PC-9 (cell line): ENCODE measurements at regions not wholly inside any gene's neighbourhood (a gene's known extent, or its start where the extent isn't known, plus 50 kb on each side); places are given as distances from the start of the nearest gene placed in this dataset.

Source experiments
- BruUV-seq: library from RNA; stranded (reverse); fragments of 400-500 nt; replicated peaks from 2 replicates; lab custom pipeline; 2021; lab: Mats Ljungman, UMichigan
- CTCF ChIA-PET: fragments of 300-600 bp; sonication (Branson Sonifier 250); formaldehyde crosslinking; loops from one replicate; lab custom pipeline; 2022; ENCODE audit warnings: antibody characterized with exemption; lab: Charles Lee
- POLR2A ChIA-PET: fragments of 300-600 bp; sonication (Branson Sonifier 250); formaldehyde crosslinking; loops from one replicate; lab custom pipeline; 2022; ENCODE audit warnings: antibody characterized with exemption; ENCODE audit not compliant: unreplicated experiment; lab: Charles Lee
- DNase-seq, 2 experiments: peaks; one replicate each; pipeline versions ENCODE4 v3.0.0 to v3.0.0-alpha.2; 2015 to 2022; ENCODE audit warnings: mixed read lengths in 1 of 2
- H2AFZ ChIP-seq: fragments of 200-600 bp; sonication (generic); 2 replicates; pipeline ENCODE4 v1.8.1; 2017; ENCODE audit warnings: antibody characterized with exemption
- H3F3A ChIP-seq: fragments of 200-600 bp; sonication (generic); 2 replicates; pipeline ENCODE4 v1.8.1; 2017; ENCODE audit warnings: antibody characterized with exemption, mild to moderate bottlenecking, low read depth; ENCODE audit not compliant: insufficient read depth
- H3K27ac ChIP-seq: fragments of 200-600 bp; sonication (generic); 2 replicates; pipeline ENCODE4 v1.6.1; 2016; ENCODE audit warnings: mixed run types
- H3K27me3 ChIP-seq: fragments of 200-600 bp; sonication (generic); 2 replicates; pipeline ENCODE4 v1.6.1; 2016; ENCODE audit warnings: low read depth, mixed run types; ENCODE audit not compliant: insufficient read depth
- H3K36me3 ChIP-seq: fragments of 200-600 bp; sonication (generic); 2 replicates; pipeline ENCODE4 v1.6.1; 2016; ENCODE audit warnings: low read depth, mixed run types
- H3K4me1 ChIP-seq: fragments of 200-600 bp; sonication (generic); replicated peaks from 2 replicates; pipeline ENCODE4 v1.6.1; 2016; ENCODE audit warnings: mixed run types; ENCODE audit not compliant: insufficient read depth
- H3K4me2 ChIP-seq: fragments of 200-600 bp; sonication (generic); 2 replicates; pipeline ENCODE4 v1.6.1; 2017; ENCODE audit warnings: mixed run types
- H3K4me3 ChIP-seq: fragments of 200-600 bp; sonication (generic); 2 replicates; pipeline ENCODE4 v1.6.1; 2016; ENCODE audit warnings: mixed run types
- H3K79me2 ChIP-seq: fragments of 200-600 bp; sonication (generic); 2 replicates; pipeline ENCODE4 v1.6.1; 2017; ENCODE audit warnings: low read depth, mixed run types
- H3K9me2 ChIP-seq: fragments of 200-600 bp; sonication (generic); 2 replicates; pipeline ENCODE4 v1.8.1; 2017; ENCODE audit warnings: mild to moderate bottlenecking; ENCODE audit not compliant: insufficient read depth
- H3K9me3 ChIP-seq: fragments of 200-600 bp; sonication (generic); 2 replicates; pipeline ENCODE4 v1.8.1; 2016; ENCODE audit warnings: low read depth; ENCODE audit not compliant: insufficient read depth
- H4K20me1 ChIP-seq: fragments of 200-600 bp; sonication (generic); 2 replicates; pipeline ENCODE4 v1.8.1; 2017; ENCODE audit not compliant: insufficient read depth
- CTCF ChIP-seq: fragments of 200-600 bp; sonication (generic); conservative IDR thresholded peaks from 2 replicates; pipeline ENCODE4 v1.6.1; 2017; ENCODE audit warnings: mixed run types, antibody characterized with exemption, mild to moderate bottlenecking, moderate library complexity
- EZH2 ChIP-seq: fragments of 200-600 bp; sonication (generic); IDR thresholded peaks from 2 replicates; pipeline ENCODE4 v1.8.0; 2017; ENCODE audit warnings: antibody characterized with exemption, low read depth
- intact Hi-C: fragments of 100-400 bp; cut with micrococcal nuclease; formaldehyde crosslinking; loops from one replicate; pipeline ENCODE4 v1.10.0; 2022; ENCODE audit not compliant: unreplicated experiment

GRCh38 chr5:159567461-159567860, 237.2 kb upstream of the IL12B start:
- no peaks in the 10 kb centered on the region for H3K36me3 ChIP-seq
- BruUV-seq = no TSS peak
- H2AFZ ChIP-seq = no peak overlapping the region
- no peak for TF ChIP-seq EZH2
- TF ChIP-seq CTCF = no peak
- ChIA-PET CTCF (interaction anchor here (0.5 kb wide), 1 partner anchor 51 kb away, joined by 11 read pairs; no protein-coding TSS in a partner anchor), POLR2A (interaction anchor here (0.7 kb wide), 1 partner anchor 51 kb away, joined by 4 read pairs; no protein-coding TSS in a partner anchor)
- no peaks in the 10 kb centered on the region for H3K9me2 ChIP-seq
- H3K4me3 ChIP-seq = no peak overlapping the region
- H3K27me3 ChIP-seq = no peaks in the 10 kb centered on the region
- no peak for DNase-seq
- intact Hi-C loops = no loop called here
- H3K4me2 ChIP-seq = no peak overlapping the region
- peaks cover 18% of the 10 kb centered on the region for H3F3A ChIP-seq
- peaks cover 22% of the 10 kb centered on the region for H3K4me1 ChIP-seq
- H3K9me3 ChIP-seq = no peaks in the 10 kb centered on the region
- H3K79me2 ChIP-seq = no peaks in the 10 kb centered on the region
- H3K27ac ChIP-seq = no peak overlapping the region
- H4K20me1 ChIP-seq = no peaks in the 10 kb centered on the region

GRCh38 chr5:159571501-159572244, 241.4 kb upstream of the IL12B start:
- POLR2A ChIA-PET = no interaction called here
- no peaks in the 10 kb centered on the region for H3K9me3 ChIP-seq
- no peak for TF ChIP-seq CTCF
- no peak for TF ChIP-seq EZH2
- H3K9me2 ChIP-seq = no peaks in the 10 kb centered on the region
- no TSS peak for BruUV-seq
- no peaks in the 10 kb centered on the region for H3K79me2 ChIP-seq
- H3K4me1 ChIP-seq = peaks cover 29% of the 10 kb centered on the region
- no peak overlapping the region for H3K4me3 ChIP-seq
- H3K36me3 ChIP-seq = no peaks in the 10 kb centered on the region
- intact Hi-C loops = no loop called here
- H3F3A ChIP-seq = peaks cover 24% of the 10 kb centered on the region
- DNase-seq = peak; percentile 62 to 92
- no peaks in the 10 kb centered on the region; the same call in 1 of the 2 replicates for H4K20me1 ChIP-seq
- no peaks in the 10 kb centered on the region for H3K27me3 ChIP-seq
- peak overlapping the region; percentile 35 for H3K27ac ChIP-seq
- CTCF ChIA-PET = interaction anchor here (0.5 to 1.5 kb wide), 3 partner anchors 9 to 415 kb away, joined by 3 to 8 read pairs (median 6); no protein-coding TSS in a partner anchor
- H2AFZ ChIP-seq = no peak overlapping the region
- peak overlapping the region; percentile 37 for H3K4me2 ChIP-seq

DNA sequence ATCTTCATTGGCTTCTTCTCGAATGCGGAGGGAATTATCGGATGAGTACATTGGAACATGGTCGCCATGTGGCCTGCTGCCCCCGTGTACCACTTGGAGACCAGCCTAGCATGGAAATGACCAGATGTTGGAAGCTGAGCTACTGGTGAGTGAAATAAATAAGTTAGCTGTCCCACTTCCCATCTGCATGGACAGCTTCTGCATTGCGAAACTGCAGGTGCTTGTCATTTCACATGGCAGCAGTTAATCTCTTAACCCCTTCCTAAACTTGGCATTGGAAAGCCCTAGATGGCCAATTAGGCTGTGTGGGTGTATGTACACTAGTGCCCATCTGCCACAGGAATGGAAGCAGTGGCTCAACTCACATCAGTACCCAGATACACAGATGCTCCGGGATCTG, 246.6 kb upstream of the IL12B start:
- H3F3A ChIP-seq = peaks cover 30% of the 10 kb centered on the region

More for the DNA sequence above, 246.6 kb upstream of the IL12B start:
- Histone ChIP-seq H3K27me3 (no peaks in the 10 kb centered on the region), H2AFZ (no peak overlapping the region), H3K27ac (no peak overlapping the region), H3K9me2 (no peaks in the 10 kb centered on the region), H3K9me3 (no peaks in the 10 kb centered on the region), H3K79me2 (no peaks in the 10 kb centered on the region), H3K4me1 (peaks cover 36% of the 10 kb centered on the region), H3K4me3 (no peak overlapping the region), H4K20me1 (no peaks in the 10 kb centered on the region; the same call in 1 of the 2 replicates), H3K36me3 (no peaks in the 10 kb centered on the region), H3K4me2 (no peak overlapping the region)
- no peak for TF ChIP-seq EZH2
- no peak for TF ChIP-seq CTCF
- ChIA-PET CTCF (interaction anchor here (0.5 kb wide), 1 partner anchor 433 kb away, joined by 3 read pairs; no protein-coding TSS in a partner anchor), POLR2A (no interaction called here)
- BruUV-seq = no TSS peak
- intact Hi-C loops = no loop called here
- no peak for DNase-seq
